22Rv1 (cell line): ENCODE measurements at regions not wholly inside any gene's neighbourhood (a gene's known extent, or its start where the extent isn't known, plus 50 kb on each side); places are given as distances from the start of the nearest gene placed in this dataset.

Experiments used
- ZFX ChIP-seq: fragments of 450-650 bp; IDR thresholded peaks from 2 replicates; pipeline ENCODE4 v1.6.1; 2017; ENCODE audit warnings: antibody characterized with exemption, borderline replicate concordance
- TF ChIP-seq, protein P1 (sequence below): fragments of 450-650 bp; IDR thresholded peaks from 2 replicates; pipeline ENCODE4 v1.5.1; 2017; ENCODE audit warnings: mild to moderate bottlenecking

DNA sequence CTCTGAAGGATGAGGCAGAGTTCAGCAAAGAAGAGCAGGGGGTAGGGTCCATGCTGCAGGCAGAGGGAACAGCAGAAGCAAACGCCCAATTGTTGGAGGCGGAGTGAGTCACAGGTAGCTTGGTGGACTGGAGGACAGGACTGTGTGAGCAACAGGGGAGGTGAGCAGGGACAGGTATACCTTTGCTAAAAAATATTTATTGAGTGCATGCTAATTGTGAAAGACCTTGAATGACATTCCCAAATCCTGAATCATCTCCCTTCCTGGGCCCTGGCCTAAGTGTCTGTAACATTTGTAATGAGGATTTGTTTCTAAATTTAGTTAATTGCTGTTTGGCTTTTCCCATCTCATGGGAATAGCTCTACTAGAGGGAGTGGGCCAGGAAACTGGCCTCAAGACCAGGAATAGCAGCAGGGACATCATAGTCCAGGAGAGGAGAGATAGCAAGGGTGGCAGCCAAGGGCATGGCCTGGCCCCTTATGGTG, 123.7 kb downstream of the FOXD2 start:
- TF ChIP-seq, protein P1, sequence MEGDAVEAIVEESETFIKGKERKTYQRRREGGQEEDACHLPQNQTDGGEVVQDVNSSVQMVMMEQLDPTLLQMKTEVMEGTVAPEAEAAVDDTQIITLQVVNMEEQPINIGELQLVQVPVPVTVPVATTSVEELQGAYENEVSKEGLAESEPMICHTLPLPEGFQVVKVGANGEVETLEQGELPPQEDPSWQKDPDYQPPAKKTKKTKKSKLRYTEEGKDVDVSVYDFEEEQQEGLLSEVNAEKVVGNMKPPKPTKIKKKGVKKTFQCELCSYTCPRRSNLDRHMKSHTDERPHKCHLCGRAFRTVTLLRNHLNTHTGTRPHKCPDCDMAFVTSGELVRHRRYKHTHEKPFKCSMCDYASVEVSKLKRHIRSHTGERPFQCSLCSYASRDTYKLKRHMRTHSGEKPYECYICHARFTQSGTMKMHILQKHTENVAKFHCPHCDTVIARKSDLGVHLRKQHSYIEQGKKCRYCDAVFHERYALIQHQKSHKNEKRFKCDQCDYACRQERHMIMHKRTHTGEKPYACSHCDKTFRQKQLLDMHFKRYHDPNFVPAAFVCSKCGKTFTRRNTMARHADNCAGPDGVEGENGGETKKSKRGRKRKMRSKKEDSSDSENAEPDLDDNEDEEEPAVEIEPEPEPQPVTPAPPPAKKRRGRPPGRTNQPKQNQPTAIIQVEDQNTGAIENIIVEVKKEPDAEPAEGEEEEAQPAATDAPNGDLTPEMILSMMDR: no peak
- TF ChIP-seq ZFX: no peak
